ENCODE measurements at regions not wholly inside any gene's neighbourhood (a gene's known extent, or its start where the extent isn't known, plus 50 kb on each side); places are given as distances from the start of the nearest gene placed in this dataset.

DNA sequence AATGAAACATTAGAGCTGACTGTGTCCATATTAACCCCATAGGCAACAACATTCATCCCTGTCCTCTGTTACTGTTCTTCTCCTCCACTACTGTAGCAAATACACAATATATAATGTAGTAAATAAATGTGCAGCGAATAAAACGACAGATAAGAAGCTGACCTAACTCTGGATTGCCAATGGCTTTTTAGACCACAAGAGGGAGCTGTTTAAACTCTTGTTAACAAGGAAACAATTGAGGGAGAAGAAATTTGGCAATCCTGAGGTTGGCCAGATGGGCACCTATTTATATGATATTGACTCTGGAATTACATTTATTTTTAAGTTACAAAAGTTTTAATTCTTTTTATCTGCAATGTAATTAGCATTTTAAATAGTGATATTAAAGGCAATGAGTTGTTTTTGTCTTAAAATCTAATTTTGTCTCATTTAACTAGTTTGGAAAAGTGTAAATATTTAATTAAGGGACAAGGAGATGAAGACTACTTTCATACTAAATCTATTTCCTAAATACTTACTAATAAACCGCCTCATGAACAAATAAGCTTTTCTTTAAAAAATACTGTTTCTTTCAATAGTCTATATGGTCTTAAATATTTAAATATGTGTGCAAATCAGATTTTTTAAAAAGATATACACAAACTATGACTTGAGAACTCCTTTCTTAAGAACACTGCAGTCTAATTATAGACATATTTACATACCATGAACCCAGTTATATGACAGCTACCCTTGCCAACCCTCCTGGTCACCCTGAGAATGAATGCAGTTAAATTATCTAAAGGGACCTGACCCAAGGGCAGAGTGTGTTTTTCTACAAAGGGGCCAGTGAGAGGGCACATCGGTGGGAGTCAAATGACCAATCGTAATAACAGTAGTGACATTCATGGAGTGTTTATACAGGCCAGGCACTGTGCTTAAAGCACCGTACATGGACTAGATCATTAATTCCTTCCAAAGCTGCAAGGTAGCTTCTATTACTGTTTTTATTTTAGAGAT, 52.9 kb upstream of the HPF1 start:
- peak; percentile 85 for DNase-seq (ENCODE audit: low spot score)

DNA sequence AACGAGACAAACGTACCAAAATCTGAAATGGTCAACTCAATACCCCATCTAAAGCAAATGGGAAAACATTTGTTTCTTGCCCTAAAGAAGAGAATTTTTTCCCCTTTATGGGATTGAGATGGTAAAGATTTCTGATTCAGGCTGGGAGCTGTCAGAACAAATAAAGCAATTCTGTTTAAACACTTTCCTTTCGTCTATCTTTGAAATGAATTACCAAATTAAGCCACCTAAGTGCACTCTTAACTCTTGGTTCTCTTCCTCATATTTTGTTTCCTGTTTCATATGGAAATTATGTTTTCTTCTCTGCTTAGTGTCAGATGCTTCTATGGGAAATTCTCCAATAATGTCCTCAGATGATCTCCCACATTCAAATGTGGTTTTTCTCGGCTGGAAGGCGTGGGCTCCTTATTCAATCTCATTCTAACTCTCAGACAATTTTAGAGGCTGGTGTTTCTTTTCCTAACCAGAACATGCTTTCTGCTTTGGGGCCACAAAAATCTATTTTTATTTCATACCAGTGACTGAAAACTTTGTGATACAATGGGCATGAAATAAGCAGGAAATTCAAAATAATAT, 50.3 kb upstream of the HPF1 start:
- DNase-seq (ENCODE audit: low spot score) = no peak
